ENCODE measurements at regions not wholly inside any gene's neighbourhood (a gene's known extent, or its start where the extent isn't known, plus 50 kb on each side); places are given as distances from the start of the nearest gene placed in this dataset.

GRCh38 chr4:38386005-38386551 is 277.9 kb upstream of the KLF3 start:
- TF ChIP-seq CTCF (IDR thresholded peaks at IDR 0.05; ENCODE audit: low read length) (no peak), EZH2 (IDR thresholded peaks at IDR 0.05; ENCODE audit: borderline replicate concordance, low read length) (no peak)

Data from OCI-LY1 (cell line).